ENCODE measurements at regions not wholly inside any gene's neighbourhood (a gene's known extent, or its start where the extent isn't known, plus 50 kb on each side); places are given as distances from the start of the nearest gene placed in this dataset.
A peak's percentile ranks its signal among the peaks of the same experiment; 100 is the strongest.

DNA sequence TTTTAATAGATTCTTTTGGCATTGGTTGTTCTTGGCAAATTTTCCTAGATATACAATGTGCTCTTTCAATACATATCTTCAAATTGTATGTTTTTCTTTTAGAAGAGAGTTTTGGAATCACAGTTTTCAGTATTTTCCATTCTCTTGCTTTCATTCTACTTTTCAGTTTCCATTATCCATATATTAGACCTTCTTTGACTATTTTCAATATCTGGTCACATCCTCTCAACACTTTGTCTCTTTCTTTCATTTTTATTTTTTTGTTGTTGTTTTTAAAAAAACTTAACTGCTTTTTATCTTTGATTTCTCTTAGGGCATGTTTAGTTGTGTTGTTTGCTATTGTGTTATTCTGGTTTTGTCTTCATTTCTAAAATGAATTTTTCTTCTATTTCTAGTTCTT is 59.9 kb upstream of the CLMN start (continued):
- TF ChIP-seq JUNB (IDR thresholded peaks at IDR 0.05; ENCODE audit: unreplicated experiment) = no peak
- no peak for TF ChIP-seq EZH2 (IDR thresholded peaks at IDR 0.05; ENCODE audit: low read depth, unreplicated experiment)
- TF ChIP-seq STAT1 (IDR thresholded peaks at IDR 0.05; ENCODE audit: unreplicated experiment) = no peak

DNA sequence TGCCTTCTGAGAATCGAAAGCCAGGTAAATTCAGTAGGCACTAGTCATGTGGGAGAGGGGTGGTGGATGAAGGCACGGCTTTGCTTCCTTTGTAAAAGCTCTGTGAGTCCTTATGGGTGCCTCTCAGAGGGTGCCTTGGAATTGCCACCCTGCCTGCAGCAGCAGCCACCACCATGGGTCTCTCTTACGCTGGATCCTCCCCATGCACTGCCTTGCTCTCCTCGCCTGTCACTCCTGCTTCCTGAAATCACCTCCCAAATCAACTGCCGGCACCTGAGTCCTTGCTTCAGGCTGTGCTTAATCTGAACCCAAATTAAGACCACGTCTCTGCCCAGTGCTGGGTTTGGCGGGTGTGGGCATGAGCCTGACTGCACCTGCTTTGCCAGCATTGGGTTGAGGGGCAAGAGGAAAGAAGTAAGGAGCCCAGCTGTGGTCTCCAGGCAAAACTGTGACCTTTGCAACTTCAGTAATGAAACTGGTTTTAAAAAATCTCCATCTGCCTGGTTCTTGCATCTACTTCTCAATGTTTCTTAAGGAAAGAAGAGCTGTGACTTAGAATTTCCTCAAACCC is 55.9 kb upstream of the CLMN start:
- H4K20me1 ChIP-seq (replicated peaks; ENCODE audit: insufficient read depth) = no peaks in the 10 kb centered on the region
- no peak for TF ChIP-seq EZH2phosphoT487 (IDR thresholded peaks at IDR 0.05; ENCODE audit: unreplicated experiment)
- no peak for TF ChIP-seq CREB1 (CRISPR knock-in tag; IDR thresholded peaks at IDR 0.05; ENCODE audit: low read depth)
- TF ChIP-seq, protein P1, sequence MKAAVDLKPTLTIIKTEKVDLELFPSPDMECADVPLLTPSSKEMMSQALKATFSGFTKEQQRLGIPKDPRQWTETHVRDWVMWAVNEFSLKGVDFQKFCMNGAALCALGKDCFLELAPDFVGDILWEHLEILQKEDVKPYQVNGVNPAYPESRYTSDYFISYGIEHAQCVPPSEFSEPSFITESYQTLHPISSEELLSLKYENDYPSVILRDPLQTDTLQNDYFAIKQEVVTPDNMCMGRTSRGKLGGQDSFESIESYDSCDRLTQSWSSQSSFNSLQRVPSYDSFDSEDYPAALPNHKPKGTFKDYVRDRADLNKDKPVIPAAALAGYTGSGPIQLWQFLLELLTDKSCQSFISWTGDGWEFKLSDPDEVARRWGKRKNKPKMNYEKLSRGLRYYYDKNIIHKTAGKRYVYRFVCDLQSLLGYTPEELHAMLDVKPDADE (IDR thresholded peaks at IDR 0.05) = no peak
- H3F3A ChIP-seq (replicated peaks; ENCODE audit: low read depth) = no peaks in the 10 kb centered on the region
- H3K27ac ChIP-seq (ENCODE audit: low read depth) = no peak overlapping the region
- no peak overlapping the region for H3K4me3 ChIP-seq
- H3K79me2 ChIP-seq (replicated peaks; ENCODE audit: insufficient read depth) = no peaks in the 10 kb centered on the region
- H3K36me3 ChIP-seq (ENCODE audit: insufficient read depth) = no peaks in the 10 kb centered on the region
- H3K9me3 Mint-ChIP-seq = peaks cover 35% of the 10 kb centered on the region
- H3K4me3 Mint-ChIP-seq = no peak overlapping the region
- H3K36me3 Mint-ChIP-seq (ENCODE audit: low read depth) = peaks cover 10% of the 10 kb centered on the region; the same call in 2 of the 3 replicates
- no peak overlapping the region for H2AFZ ChIP-seq
- no peak for DNase-seq (ENCODE audit: low spot score)
- no peak overlapping the region for H3K4me2 ChIP-seq
- H3K27ac Mint-ChIP-seq = no peak overlapping the region
- H3K4me1 ChIP-seq (ENCODE audit: insufficient read depth) = 0 out of 2 replicates have a peak, but pooled peaks cover 4% of the 10 kb centered on the region
- ATAC-seq = no peak
- peaks cover 7% of the 10 kb centered on the region for H3K27me3 Mint-ChIP-seq (ENCODE audit: insufficient read depth, low read depth, poor library complexity)
- peaks cover 18% of the 10 kb centered on the region for H3K4me1 Mint-ChIP-seq
- H3K27me3 ChIP-seq (ENCODE audit: insufficient read depth) = no peaks in the 10 kb centered on the region
- no peaks in the 10 kb centered on the region for H3K9me2 ChIP-seq (ENCODE audit: insufficient read depth)

DNA sequence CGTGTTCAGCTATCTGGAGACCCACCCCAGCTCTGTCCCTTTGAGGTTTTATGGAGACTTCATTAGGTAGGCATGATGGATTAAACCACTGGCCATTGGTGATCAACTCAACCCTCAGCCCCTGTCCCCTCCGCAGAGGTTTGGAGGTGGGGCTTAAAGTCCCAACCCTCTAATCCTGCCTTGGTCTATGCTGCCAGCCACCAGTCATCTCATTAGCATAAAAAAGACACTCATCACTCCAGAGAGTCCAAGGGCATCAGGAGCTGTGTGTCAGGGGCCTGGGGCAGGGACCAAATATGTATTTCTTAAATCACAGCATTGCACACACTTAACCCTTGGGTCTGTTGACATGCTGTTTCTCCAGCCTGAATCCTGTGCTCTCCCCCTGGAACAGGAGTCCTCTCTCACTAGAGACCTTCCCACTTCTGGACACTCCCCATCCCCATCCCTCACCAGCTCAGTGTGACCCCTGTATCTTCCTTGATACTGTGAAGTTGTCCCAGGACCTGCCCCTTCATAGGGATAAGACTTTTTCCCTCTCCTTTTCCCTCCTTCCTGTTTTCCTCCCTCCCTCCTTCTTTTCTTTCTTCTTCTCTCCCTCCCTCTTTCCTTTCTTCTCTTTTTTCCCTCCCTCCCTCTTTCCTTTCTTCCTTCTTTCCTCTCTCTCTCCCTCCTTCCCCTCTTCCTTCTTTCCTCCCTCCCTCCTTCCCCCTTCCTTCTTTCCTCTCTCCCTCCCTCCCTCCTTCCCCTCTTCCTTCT is 54.7 kb upstream of the CLMN start:
- H3K9me2 ChIP-seq (ENCODE audit: insufficient read depth) = no peaks in the 10 kb centered on the region
- H3K79me2 ChIP-seq (replicated peaks; ENCODE audit: insufficient read depth) = no peaks in the 10 kb centered on the region
- H3K4me2 ChIP-seq = 0 out of 2 replicates have a peak overlapping the region, but pooled peaks have one; percentile 43
- H3K9me3 Mint-ChIP-seq = peaks cover 23% of the 10 kb centered on the region
- no peak overlapping the region for H3K4me3 ChIP-seq
- H3K27me3 ChIP-seq (ENCODE audit: insufficient read depth) = no peaks in the 10 kb centered on the region
- H3F3A ChIP-seq (replicated peaks; ENCODE audit: low read depth) = no peaks in the 10 kb centered on the region
- peaks cover 30% of the 10 kb centered on the region for H3K4me1 Mint-ChIP-seq
- peaks cover 14% of the 10 kb centered on the region for H3K4me1 ChIP-seq (ENCODE audit: insufficient read depth)
- no peak for TF ChIP-seq CREB1 (CRISPR knock-in tag; IDR thresholded peaks at IDR 0.05; ENCODE audit: low read depth)
- H4K20me1 ChIP-seq (replicated peaks; ENCODE audit: insufficient read depth) = no peaks in the 10 kb centered on the region
- peaks cover 6% of the 10 kb centered on the region; the same call in 2 of the 3 replicates for H3K36me3 Mint-ChIP-seq (ENCODE audit: low read depth)
- H3K36me3 ChIP-seq (ENCODE audit: insufficient read depth) = no peaks in the 10 kb centered on the region
- no peak overlapping the region for H3K4me3 Mint-ChIP-seq
- no peak overlapping the region for H3K27ac Mint-ChIP-seq
- peaks cover 7% of the 10 kb centered on the region for H3K27me3 Mint-ChIP-seq (ENCODE audit: insufficient read depth, low read depth, poor library complexity)
- H3K27ac ChIP-seq (ENCODE audit: low read depth) = no peak overlapping the region
- H2AFZ ChIP-seq = no peak overlapping the region
- peak; percentile 28 for ATAC-seq
- no peak for DNase-seq (ENCODE audit: low spot score)
